Hepatocyte (in vitro differentiated cells): ENCODE measurements at regions not wholly inside any gene's neighbourhood (a gene's known extent, or its start where the extent isn't known, plus 50 kb on each side); places are given as distances from the start of the nearest gene placed in this dataset.

Experiments used
- EZH2 ChIP-seq: fragments of 200-600 bp; sonication (generic); IDR thresholded peaks from 2 replicates; pipeline ENCODE4 v1.6.1; 2016; ENCODE audit warnings: antibody characterized with exemption, mild to moderate bottlenecking, borderline replicate concordance
- EZH2phosphoT487 ChIP-seq: fragments of 200-600 bp; sonication (generic); IDR thresholded peaks from one replicate; pipeline ENCODE4 v1.6.1; 2018; ENCODE audit warnings: antibody characterized with exemption, mild to moderate bottlenecking, low read depth, moderate library complexity; ENCODE audit not compliant: unreplicated experiment, severe bottlenecking
- TF ChIP-seq, protein P1 (sequence below): fragments of 200-600 bp; sonication (generic); IDR thresholded peaks from 2 replicates; pipeline ENCODE4 v1.5.1; 2016; ENCODE audit warnings: antibody characterized with exemption, mild to moderate bottlenecking; ENCODE audit not compliant: poor library complexity

DNA sequence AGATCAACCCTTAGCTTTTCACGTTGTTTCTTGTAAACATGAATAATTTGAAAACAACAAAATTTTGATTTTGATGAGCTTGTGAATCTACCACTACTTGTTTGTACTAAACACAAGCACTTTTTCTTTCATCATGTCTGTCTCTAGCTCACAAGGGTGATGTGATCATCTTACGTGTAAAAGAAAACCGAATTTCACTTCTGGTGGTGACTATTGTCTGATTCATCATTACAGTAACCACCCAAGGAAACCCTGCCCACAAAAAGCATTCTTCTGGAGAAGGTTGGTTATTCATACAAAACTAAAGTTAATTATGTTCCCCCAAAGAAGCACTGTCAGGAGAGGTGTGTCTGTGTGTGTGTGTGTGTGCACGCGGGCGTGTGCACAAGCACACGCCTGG, 285.4 kb downstream of the ZNF516 start:
- TF ChIP-seq, protein P1, sequence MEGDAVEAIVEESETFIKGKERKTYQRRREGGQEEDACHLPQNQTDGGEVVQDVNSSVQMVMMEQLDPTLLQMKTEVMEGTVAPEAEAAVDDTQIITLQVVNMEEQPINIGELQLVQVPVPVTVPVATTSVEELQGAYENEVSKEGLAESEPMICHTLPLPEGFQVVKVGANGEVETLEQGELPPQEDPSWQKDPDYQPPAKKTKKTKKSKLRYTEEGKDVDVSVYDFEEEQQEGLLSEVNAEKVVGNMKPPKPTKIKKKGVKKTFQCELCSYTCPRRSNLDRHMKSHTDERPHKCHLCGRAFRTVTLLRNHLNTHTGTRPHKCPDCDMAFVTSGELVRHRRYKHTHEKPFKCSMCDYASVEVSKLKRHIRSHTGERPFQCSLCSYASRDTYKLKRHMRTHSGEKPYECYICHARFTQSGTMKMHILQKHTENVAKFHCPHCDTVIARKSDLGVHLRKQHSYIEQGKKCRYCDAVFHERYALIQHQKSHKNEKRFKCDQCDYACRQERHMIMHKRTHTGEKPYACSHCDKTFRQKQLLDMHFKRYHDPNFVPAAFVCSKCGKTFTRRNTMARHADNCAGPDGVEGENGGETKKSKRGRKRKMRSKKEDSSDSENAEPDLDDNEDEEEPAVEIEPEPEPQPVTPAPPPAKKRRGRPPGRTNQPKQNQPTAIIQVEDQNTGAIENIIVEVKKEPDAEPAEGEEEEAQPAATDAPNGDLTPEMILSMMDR: no peak
- TF ChIP-seq EZH2: no peak
- no peak for TF ChIP-seq EZH2phosphoT487
